Pulmonary artery endothelial cell (primary cell): ENCODE measurements at regions not wholly inside any gene's neighbourhood (a gene's known extent, or its start where the extent isn't known, plus 50 kb on each side); places are given as distances from the start of the nearest gene placed in this dataset.

ENCODE experiments used
- DNase-seq: peaks from one replicate; pipeline ENCODE4 v3.0.0-alpha.2; 2011; ENCODE audit warnings: low read depth, low spot score

DNA sequence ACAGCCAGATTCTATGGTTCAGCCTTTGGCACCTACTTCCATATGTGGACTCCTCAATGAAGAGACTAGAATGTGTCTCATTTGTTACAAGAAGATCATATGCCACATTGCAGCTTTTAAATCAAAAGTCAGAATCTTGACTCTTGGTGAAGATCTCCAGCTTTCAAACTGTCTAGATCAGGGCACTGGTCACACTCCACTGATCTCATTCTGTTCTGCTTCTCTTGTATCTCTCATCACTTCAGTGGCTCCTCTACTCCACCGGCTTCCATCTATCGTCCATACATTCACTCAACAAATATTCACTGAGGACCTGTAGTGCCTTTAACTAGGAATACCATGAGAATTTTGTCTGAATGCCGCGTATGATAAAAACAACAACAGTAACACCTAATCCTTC, 203.3 kb upstream of the LPP start:
- no peak for DNase-seq

DNA sequence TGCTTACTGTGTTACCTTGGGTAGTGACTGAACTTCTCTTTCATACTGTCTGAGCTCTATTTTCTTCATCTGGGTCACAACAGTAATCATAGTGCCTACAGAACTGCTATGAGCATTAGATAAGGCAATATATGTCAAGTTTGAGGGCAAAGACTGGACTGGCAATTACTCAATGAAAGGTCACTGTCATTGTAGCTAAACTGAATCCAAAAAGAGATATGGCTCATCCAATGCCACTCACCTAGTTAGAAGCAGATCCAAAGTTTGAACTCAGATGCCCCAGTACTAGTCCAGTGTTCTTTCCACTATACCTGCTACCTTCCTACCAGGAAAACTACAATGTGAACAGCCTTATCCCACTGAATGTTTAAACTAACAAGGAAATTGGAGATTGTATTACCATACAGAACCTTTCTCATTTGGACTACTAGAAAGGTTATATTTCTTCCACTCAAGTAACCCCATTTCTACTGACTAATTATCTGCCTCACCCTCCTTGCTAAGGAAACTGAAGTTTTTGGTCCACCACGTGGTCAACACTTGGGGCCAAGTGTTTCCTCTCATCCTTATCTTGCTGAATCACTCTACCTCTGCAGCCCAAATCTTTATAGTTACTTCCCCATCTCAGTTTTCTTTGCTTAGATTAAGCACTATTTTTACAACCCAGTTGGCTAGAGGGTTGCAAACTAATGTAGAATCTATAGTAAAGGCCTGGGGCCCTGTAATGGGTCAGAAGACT, 202.3 kb upstream of the LPP start:
- DNase-seq: no peak

DNA sequence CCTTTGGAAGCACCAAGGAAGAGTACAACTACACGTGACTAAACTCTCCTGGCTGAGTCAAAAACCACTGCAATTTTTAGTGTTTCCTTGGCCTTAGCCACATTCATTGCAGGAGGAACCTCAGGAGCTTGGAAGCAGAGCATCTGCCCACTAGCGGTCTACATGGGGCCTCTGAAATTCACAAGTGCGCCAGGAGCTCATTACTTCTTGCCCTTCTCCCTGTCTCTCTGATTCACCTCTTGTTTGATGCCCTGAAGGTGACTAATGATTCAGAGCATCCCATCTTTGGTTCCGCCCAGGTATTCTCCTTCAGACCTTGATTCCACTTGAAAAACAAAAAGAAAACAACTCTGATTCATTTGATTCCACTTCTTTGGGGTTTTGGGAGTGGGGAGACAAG, 201.1 kb upstream of the LPP start:
- no peak for DNase-seq

DNA sequence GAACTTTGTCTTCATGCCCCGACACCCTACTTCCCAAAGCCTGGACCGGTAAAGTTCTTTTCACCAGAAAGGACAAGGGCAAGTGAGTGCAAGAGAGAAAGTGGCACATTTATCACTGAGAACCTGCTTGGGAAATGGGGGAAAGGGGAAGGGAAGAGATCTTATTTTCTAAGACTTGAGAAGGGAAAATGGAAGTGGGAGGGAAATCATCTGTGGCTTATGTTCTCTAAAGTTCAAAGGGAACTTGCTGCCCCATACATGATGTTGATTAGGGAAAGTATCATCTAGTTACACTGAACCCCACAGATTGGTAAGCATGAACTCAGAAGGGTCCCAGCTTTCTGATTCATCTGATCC, 199.5 kb upstream of the LPP start:
- DNase-seq: no peak

DNA sequence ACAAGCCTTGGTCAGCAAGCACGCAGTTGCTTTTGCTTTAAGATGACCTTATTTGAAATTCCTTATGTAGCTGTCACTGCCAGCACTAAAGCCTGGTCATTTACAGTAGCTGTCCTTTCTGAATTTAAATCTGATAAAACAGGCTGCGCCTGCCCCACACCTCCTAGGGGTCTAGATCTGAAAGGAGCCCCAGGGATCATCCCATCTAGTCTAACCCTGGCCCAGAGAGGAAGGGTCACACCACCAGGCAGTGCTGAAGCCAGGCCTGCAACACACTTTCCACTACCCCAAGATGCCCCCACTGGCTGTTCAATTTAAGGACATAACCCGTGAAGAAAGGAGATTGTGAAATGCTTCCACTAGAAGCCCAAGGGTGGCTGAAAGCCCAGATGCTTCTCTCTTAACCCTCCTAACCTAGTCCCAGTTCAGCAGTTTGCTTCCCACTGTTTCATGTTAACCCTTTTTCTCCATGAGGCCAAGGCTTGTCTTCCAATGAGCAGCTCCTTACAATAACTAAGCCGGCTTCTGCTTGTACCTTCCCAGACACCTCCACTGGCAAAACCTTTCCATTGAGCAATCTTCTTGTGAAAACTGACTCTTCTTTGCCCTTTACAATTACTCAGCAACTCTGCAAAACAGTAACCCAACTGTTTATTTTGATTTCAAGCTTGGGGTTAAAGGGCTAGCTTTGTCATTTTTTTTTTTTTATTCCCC, 198.9 kb upstream of the LPP start:
- peak; percentile 1 for DNase-seq

DNA sequence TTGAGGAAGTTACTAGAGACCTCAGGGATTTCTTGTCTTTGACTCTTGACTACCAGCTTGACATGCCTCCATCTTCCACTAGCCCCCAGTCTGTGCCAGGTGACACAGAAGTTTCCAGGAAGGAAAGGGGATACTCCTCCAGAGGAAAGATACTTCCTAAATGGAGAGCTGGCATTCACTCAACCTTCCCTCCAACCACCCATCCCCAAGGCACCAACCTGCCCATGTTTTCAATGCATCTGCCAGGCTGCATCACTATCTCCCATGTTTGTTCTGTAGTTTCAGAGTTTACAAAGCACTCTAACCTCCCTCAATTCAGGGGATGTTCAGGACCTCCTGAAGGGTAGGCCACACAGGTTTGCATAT, 198.4 kb upstream of the LPP start:
- DNase-seq: no peak

DNA sequence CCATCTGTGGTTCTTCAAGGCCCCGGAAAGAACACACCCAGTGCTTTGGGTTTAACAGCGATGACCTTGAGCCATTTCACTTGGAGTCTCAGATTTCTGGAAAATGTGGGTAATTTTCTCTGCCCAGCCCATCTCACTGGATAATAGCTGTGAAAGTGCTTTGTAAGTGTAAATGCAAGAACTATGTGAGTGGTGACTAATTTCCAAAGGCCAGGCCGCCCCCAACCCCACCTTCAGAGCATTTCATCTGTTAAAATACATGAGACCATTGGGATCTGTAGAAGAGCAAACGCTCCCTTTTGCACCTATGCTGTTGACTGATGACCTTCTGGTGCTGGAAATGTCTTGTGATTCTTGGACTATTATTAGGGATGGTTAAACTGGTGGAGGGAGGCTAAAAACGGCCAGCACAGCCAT, 196.8 kb upstream of the LPP start:
- no peak for DNase-seq

DNA sequence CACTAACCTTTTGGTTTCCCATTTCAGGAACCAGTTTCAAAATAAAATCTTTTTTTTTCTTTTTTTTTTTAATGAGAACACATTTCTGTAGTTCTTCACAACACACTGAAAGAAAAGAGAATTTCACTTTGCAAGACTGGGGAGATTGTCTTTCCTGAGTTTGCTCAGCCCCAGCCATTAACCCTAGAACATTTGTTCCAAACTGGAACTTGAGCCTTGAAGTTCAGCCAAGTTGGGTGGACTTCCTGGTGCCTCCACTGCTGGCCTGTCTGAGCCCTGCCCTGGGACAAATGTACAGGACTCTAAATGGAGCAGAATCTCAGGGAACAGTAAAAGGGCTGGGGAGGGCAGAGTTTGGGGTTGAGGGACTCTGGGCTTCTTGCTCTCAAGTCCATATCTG, 196.4 kb upstream of the LPP start:
- no peak for DNase-seq

DNA sequence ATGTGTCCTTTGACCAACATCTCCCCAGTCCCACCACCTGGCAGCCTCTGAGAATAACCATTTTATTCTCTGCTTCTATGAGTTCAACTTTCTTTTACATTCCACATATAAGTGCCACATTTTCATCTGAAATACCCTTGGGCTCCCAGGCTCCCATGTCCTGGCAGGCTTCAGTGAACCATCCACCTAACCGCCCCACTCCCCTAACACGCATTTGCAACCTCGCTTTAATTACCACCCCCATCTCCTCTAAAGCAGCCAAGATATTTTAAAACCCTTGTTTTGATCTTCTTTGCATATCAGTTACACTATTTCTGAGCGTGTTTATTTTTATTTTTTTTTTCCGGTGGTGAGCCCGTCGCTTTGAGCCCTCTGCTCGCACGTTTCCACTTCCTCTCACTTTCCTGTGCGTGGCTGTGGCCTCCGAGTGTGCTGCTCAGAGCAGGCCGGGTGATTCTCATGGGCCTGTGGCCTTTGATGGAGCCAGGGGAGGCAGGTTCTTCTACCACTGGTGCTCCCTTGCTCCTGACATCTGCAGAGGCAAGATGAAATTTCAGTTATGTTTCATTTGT, 195.4 kb upstream of the LPP start:
- DNase-seq: no peak

DNA sequence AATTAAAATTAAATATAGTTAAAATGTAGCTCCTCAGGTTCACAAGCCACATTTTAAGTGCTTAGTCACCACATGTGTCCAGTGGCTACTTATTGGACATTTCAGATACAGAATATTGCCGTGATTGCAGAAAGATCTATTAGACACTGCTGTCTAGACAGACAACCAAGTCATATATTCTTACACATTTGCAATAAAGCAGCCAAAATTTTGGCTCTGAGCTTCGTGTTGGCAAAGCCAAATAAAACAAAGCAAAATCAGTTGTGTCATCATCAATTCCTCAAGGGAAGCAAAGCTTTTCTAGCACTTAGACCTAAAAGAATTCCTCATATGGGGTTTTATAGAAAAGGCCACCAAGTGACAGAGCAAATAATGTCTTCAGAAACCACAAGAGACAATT, 193.1 kb upstream of the LPP start:
- no peak for DNase-seq

DNA sequence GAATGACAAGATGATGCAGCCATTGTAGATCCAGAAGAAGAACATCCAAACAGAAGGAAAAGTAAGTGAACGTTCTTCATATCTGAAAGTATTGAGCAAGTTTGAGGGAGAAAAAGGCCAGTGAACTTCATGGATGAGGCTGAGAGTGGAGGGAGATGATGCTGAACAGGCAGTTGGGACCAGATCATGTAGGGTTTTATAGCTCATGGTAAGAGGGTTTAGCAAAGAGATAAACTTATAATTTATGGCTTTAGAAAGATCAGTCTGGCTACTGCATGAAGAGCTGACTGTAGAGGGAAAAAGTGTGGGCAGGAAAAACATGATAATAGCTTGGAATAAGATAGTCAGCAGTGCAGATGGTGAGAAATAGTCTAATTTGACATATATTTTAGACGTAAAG, 192.6 kb upstream of the LPP start:
- no peak for DNase-seq

DNA sequence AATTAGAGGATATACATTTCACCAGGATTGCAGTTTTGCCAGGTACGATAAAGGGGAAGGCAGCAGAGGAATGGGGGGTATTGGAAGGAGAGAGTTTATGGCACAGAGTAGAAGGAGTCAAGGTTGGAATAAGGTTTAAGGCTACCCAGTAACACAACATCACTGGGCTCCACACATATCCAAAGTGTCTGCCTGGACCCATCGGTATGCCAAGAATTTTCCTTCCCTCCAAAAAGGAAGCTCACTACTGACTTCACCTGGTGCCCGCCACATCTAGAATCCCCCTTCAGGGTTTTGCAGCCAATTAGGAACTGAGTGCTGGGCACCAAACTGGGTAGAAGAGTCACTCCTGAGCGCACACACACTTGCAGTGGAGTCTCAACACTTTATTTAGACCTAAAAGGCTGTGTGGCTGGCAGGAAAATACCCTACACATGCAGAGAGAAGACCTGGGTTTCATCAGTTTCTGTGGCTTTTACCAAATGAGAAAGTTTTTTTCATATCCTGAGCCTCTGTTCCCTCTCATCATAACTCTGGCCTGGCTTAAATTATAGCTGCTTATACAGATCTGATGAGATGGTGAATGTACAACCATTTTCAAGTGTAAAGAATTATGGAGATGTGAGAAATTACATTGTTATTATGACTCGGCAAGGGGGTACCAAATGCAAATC, 190.8 kb upstream of the LPP start:
- DNase-seq: no peak

DNA sequence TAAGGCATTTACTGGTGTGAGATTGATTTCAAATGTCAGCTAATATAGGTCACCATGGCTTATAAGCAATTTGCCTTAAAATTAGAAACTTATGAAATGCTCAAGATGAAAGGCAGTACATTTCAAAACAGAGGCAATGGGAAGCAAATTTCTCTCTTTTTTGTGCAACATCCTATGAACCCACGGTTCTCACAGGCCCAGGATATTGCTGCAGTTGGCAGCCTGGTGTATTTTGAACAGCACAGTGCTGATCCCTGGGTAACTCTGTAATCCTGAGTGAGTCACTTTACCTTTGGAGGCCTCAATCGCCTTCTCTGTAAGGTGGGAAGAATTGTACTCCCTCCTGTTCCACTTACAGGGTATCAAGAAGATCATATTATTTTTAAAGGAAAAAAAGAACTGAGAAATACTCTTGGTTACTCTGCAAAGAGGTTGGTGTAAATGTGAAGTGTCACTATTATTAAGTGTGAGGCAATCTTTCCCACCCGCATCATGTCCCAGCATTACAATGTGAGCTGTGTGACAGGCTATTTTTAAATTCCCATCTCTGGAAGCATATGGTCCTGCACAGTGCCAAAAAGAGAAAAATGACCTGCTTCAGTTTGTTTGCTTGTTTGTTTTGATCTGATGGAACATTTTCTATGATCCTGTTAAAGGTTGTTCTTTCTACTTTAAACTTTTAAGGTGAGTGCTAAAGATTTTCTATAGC, 190.1 kb upstream of the LPP start:
- no peak for DNase-seq

DNA sequence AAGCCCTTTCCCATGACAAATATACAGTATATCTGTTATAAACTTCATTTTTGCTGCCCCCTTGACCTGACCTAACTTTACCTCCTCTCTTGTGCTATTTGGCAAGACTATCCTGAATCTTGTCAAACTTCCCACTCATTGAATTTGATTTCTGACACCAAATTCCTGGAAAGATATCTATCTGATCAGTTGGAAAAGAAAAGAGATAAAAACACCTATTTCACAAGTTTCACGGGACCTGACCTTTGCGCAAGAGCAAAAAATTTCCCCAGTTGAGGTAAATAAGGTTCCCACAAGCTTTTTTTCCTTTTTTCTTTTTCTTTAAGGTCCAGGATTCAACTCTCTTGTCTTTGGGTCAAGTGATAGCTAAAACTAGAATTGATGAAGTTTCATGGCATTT, 189.2 kb upstream of the LPP start:
- DNase-seq: no peak

DNA sequence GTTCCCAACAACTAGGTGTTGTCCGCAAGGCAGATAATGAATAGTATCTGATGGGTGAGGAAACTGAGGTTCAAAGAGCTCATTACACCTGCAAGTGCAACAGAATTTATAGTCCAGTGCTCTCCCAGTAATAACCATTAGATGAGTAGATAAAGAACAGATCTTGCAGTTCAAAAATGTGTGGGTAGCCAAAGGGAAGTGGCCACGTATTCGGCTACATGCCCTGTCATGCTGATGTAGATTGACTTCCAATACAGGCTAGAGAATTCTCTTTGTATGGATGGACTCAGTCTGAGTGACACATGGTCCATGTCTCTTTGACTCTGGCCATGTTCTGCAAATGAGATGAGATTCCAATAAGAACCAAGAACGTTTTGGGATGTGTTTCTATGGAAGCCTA, 187.9 kb upstream of the LPP start:
- DNase-seq: no peak

DNA sequence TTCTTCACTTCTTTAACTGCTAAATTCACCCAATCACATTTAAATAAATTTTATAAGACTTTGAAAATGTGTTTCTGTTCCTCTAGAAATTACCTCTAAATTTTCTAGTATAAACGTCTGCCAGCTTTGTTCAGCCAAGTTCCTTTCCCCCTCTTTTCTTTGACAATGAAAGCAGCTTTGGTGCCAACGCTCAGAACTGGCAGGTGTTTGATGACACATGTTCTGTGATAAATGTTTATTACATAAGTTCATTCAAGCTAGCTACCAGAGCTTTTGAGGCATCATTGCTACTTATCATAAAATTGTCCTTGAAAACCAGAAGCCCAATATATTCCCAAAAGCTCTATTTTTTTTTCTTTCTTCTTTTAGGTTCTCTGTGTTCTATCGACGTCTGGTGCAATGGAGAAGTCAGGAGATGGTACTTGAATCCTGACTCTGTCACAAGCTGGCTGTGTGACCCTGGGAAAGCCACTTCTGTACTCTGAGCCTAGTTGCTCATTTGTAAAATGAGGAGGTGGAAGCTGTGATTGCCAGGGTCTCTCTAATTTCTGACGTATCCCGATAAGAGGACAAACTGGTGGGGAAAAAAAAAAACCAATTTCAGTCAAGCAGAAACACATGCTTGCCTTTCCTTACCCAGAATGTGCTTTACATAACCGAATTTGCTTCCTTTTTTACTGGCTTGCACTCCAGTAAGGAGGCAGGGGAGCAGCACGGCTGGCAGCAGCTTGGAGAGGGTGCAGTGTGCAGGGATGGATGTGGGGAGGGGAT, 187.1 kb upstream of the LPP start:
- DNase-seq: no peak

DNA sequence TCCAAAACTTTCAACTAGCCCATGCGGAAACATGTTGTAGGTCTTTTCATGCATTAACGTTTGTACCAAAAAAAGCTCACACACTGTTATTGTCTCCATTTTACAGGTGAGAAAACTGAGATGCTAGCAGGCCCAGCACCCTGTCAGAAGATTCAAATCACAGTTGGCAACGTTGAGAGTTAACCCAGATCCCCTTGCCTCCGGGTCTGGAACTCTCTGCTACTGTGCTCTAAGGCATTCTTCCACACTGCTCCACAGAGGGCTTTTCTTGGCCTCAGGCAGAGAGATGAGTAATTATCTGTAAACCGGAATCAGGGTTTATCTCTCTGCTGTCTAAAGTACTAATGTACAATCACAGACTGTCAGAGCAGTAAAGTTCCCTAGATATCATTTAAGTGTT, 186.0 kb upstream of the LPP start:
- DNase-seq: no peak

DNA sequence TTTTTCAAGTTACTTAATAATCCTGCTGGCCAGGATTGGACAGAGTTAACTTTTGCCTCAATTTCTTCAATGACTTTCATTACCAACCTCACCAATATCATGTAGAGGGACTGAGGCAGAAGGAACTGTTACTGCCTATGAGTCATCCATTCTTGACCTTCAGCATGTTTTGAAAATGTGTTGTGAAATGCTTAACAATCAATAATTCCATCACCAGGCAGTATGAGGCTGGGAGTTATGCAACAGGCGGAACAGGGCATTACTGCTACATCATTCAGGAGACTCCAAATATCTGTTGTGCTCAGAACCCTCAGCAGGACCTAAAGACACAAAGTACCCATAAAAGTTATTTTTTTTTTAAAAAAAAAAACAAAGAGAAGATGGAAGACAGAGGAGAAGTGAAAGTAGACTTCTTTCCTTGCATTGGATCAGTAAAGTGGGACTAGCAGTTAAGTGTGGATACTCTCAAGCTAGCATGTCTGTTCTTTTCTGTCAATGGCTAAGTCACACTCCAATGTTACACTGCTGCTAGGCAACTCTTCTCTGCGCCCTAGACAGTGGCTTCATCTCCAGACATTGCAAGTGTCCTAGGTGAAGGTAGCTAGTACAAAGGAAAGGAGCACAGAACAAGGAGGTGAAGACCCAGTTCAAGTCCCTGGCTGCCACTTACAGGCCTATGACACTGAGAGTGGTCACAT, 184.9 kb upstream of the LPP start:
- no peak for DNase-seq

DNA sequence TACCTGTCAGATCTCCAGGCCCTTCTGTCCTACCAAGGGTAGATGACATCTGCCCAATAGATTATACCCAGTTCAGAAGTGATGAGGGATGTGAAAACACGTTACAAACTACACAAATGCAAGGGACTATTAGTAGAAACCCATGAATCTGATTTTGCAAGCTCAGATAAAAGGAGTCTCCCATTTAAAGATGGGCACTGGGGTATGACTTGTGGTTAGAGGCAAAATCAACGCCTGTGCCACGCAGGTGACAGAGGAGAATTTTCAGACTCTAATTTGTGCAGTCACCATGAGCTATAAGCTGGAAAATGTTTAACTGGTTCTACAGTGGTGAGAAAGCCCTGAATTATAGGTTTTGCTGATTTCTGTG, 184.4 kb upstream of the LPP start:
- DNase-seq: no peak

DNA sequence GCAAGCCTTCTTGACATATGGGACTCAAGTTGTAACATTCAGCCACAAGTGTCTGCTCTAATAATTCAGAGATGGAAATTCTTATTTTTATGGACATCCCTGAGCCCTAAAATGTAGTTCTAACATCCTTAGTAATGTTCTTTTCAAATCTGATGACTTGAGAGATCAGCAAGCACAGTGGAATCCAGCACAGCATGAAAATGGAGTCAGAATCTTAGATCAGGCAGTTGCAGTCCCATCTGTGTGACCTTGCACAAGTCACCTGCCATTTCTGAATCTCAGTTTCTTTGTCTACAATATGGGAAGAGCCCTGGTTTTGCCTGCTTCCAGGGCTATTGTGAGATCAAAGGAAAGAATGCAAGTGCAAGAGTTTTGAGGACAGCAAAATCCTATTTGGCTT, 183.9 kb upstream of the LPP start:
- no peak for DNase-seq

DNA sequence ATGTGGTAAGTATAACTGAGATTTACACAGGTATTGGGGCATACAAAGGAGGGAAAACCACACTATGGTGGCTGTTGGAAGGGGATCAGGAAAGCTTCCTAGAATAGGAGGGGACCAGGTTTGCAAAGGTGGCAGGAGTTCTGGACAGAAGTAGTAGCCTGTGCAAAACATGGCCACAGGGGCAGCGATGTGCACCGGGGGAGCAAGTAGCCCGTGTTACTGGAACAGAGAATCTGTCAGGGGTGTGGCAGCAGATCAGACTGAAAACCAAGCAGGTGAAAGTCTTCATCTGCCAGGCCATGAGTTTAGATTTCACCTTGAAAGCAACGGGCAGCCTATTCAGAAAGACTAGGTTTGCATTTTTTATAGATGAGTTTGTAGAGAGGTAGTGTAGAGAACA, 182.3 kb upstream of the LPP start:
- DNase-seq: no peak
